ENCODE measurements at regions not wholly inside any gene's neighbourhood (a gene's known extent, or its start where the extent isn't known, plus 50 kb on each side); places are given as distances from the start of the nearest gene placed in this dataset.

- no peak for TF ChIP-seq EZH2 (IDR thresholded peaks at IDR 0.05; ENCODE audit: borderline replicate concordance, low read depth, low read length, severe bottlenecking)
- no peak for TF ChIP-seq CTCF (IDR thresholded peaks at IDR 0.05; ENCODE audit: borderline replicate concordance, extremely low read depth, low read length, poor library complexity, severe bottlenecking)
- Histone ChIP-seq H3K4me3 (ENCODE audit: low read depth in 1 of 2, low read length in 2 of 2) (no peak overlapping the region), H3K4me1 (ENCODE audit: insufficient read depth, low read length) (no peaks in the 10 kb centered on the region), H3K79me2 (ENCODE audit: insufficient read depth, low read length) (no peaks in the 10 kb centered on the region), H3K9me3 (ENCODE audit: insufficient read depth, low read length, severe bottlenecking) (no peaks in the 10 kb centered on the region), H2AFZ (ENCODE audit: low read depth, low read length) (no peak overlapping the region), H4K20me1 (ENCODE audit: insufficient read depth, low read length) (no peaks in the 10 kb centered on the region), H3K27ac (ENCODE audit: low read length) (no peak overlapping the region), H3K4me2 (ENCODE audit: insufficient read depth, low read length) (no peak overlapping the region), H3K9ac (ENCODE audit: low read depth, low read length) (no peak overlapping the region), H3K27me3 (ENCODE audit: insufficient read depth, low read length, poor library complexity) (no peaks in the 10 kb centered on the region), H3K36me3 (ENCODE audit: insufficient read depth, low read length) (no peaks in the 10 kb centered on the region)
- ATAC-seq (ENCODE audit: insufficient read depth, low read depth) (no peak), DNase-seq (no peak)
Measured at GRCh38 chr2:186254759-186255158, 231.3 kb upstream of the ZC3H15 start.

- no peaks in the 10 kb centered on the region for H3K9me3 ChIP-seq (ENCODE audit: insufficient read depth, low read length, severe bottlenecking)
- no peak overlapping the region for H3K27ac ChIP-seq (ENCODE audit: low read length)
- DNase-seq (no peak), ATAC-seq (ENCODE audit: insufficient read depth, low read depth) (no peak)
- H2AFZ ChIP-seq (ENCODE audit: low read depth, low read length): no peak overlapping the region
- no peak overlapping the region for H3K4me2 ChIP-seq (ENCODE audit: insufficient read depth, low read length)
- H3K27me3 ChIP-seq (ENCODE audit: insufficient read depth, low read length, poor library complexity): no peaks in the 10 kb centered on the region
- TF ChIP-seq EZH2 (IDR thresholded peaks at IDR 0.05; ENCODE audit: borderline replicate concordance, low read depth, low read length, severe bottlenecking) (no peak), CTCF (IDR thresholded peaks at IDR 0.05; ENCODE audit: borderline replicate concordance, extremely low read depth, low read length, poor library complexity, severe bottlenecking) (no peak)
- no peak overlapping the region for H3K9ac ChIP-seq (ENCODE audit: low read depth, low read length)
- no peak overlapping the region for H3K4me3 ChIP-seq (ENCODE audit: low read depth in 1 of 2, low read length in 2 of 2)
- no peaks in the 10 kb centered on the region for H3K4me1 ChIP-seq (ENCODE audit: insufficient read depth, low read length)
- H3K36me3 ChIP-seq (ENCODE audit: insufficient read depth, low read length): no peaks in the 10 kb centered on the region
- no peaks in the 10 kb centered on the region for H3K79me2 ChIP-seq (ENCODE audit: insufficient read depth, low read length)
- no peaks in the 10 kb centered on the region for H4K20me1 ChIP-seq (ENCODE audit: insufficient read depth, low read length)
Measured at GRCh38 chr2:186255823-186256222, 230.2 kb upstream of the ZC3H15 start.

- H3K9me3 ChIP-seq (ENCODE audit: insufficient read depth, low read length, severe bottlenecking): no peaks in the 10 kb centered on the region
- no peaks in the 10 kb centered on the region for H3K27me3 ChIP-seq (ENCODE audit: insufficient read depth, low read length, poor library complexity)
- H3K9ac ChIP-seq (ENCODE audit: low read depth, low read length): no peak overlapping the region
- ATAC-seq (ENCODE audit: insufficient read depth, low read depth) (peak; percentile 64), DNase-seq (no peak)
- no peak overlapping the region for H3K4me2 ChIP-seq (ENCODE audit: insufficient read depth, low read length)
- H3K79me2 ChIP-seq (ENCODE audit: insufficient read depth, low read length): no peaks in the 10 kb centered on the region
- no peak overlapping the region for H3K4me3 ChIP-seq (ENCODE audit: low read depth in 1 of 2, low read length in 2 of 2)
- no peak overlapping the region for H3K27ac ChIP-seq (ENCODE audit: low read length)
- no peak overlapping the region for H2AFZ ChIP-seq (ENCODE audit: low read depth, low read length)
- H3K36me3 ChIP-seq (ENCODE audit: insufficient read depth, low read length): no peaks in the 10 kb centered on the region
- no peaks in the 10 kb centered on the region for H4K20me1 ChIP-seq (ENCODE audit: insufficient read depth, low read length)
- TF ChIP-seq EZH2 (IDR thresholded peaks at IDR 0.05; ENCODE audit: borderline replicate concordance, low read depth, low read length, severe bottlenecking): no peak
- TF ChIP-seq CTCF (IDR thresholded peaks at IDR 0.05; ENCODE audit: borderline replicate concordance, extremely low read depth, low read length, poor library complexity, severe bottlenecking): peak; percentile 67
- H3K4me1 ChIP-seq (ENCODE audit: insufficient read depth, low read length): no peaks in the 10 kb centered on the region
Measured at GRCh38 chr2:186256540-186256939, 229.5 kb upstream of the ZC3H15 start.

Data from DND-41 (cell line).